B cell (primary cell): ENCODE measurements at regions not wholly inside any gene's neighbourhood (a gene's known extent, or its start where the extent isn't known, plus 50 kb on each side); places are given as distances from the start of the nearest gene placed in this dataset.

Source experiments
- ATAC-seq: fragments of 200-7000 bp; cut with Tn5 transposase; one replicate; pipeline ENCODE4 v1.10.0; 2021; ENCODE audit warnings: low read depth, mild to moderate bottlenecking, moderate number of reproducible peaks, moderate library complexity
- CTCF ChIA-PET: fragments of 350-600 bp; sonication (Branson Sonifier 250); formaldehyde crosslinking; loops from one replicate; lab custom pipeline; 2021; ENCODE audit warnings: antibody characterized with exemption, inconsistent platforms; lab: Charles Lee
- POLR2A ChIA-PET: fragments of 350-600 bp; sonication (Branson Sonifier 250); formaldehyde crosslinking; loops from one replicate; lab custom pipeline; 2021; ENCODE audit warnings: antibody characterized with exemption; lab: Charles Lee
- DNase-seq: peaks from one replicate; pipeline ENCODE4 v3.0.0; 2013
- H2AFZ ChIP-seq: 2 replicates; pipeline ENCODE4 v1.6.1; 2012; ENCODE audit warnings: mild to moderate bottlenecking, low read depth, low read length; ENCODE audit not compliant: insufficient read depth, poor library complexity, severe bottlenecking
- H3K27ac ChIP-seq, 2 donors: 1 replicate in 1 of 2; 2 replicates in 1 of 2; pipeline ENCODE4 v1.5.1; 2012 to 2013; ENCODE audit warnings: low read length in 2 of 2, mild to moderate bottlenecking in 2 of 2, moderate library complexity in 1 of 2
- H3K27me3 ChIP-seq, 4 experiments: fragments of 200-600 bp in 1 of 4; sonication (generic) in 1 of 4; replicated peaks in 1 of 4; 1 replicate in 2 of 4; 2 replicates in 2 of 4; pipeline versions ENCODE4 v1.6.1 to v1.7.0; 2013 to 2016; ENCODE audit warnings: low read length in 3 of 4, mild to moderate bottlenecking in 2 of 4, mixed read lengths in 1 of 4, moderate library complexity in 1 of 4; ENCODE audit not compliant: insufficient read depth in 4 of 4, control insufficient read depth in 3 of 4; ENCODE audit errors: control extremely low read depth in 1 of 4
- H3K36me3 ChIP-seq, 2 experiments: replicated peaks in 1 of 2; 1 replicate in 1 of 2; 2 replicates in 1 of 2; pipeline versions ENCODE4 v1.6.1 to v1.7.1; 2013; ENCODE audit warnings: low read length in 1 of 2; ENCODE audit not compliant: insufficient read depth in 2 of 2, control insufficient read depth in 1 of 2; ENCODE audit errors: control extremely low read depth in 1 of 2, extremely low read depth in 1 of 2
- H3K4me1 ChIP-seq, 2 donors: fragments of 200-600 bp in 1 of 2; sonication (generic) in 1 of 2; 1 replicate in 1 of 2; 2 replicates in 1 of 2; pipeline versions ENCODE4 v1.5.1 to v1.6.1; 2013 to 2017; ENCODE audit warnings: low read length in 2 of 2; ENCODE audit not compliant: control insufficient read depth in 2 of 2, insufficient read depth in 2 of 2
- H3K4me2 ChIP-seq: replicated peaks from 2 replicates; pipeline ENCODE3; 2012; ENCODE audit warnings: mild to moderate bottlenecking, low read depth, low read length; ENCODE audit not compliant: poor library complexity, severe bottlenecking
- H3K4me3 ChIP-seq, 5 experiments: fragments of 200-600 bp in 1 of 5; sonication (generic) in 1 of 5; 1 replicate in 3 of 5; 2 replicates in 2 of 5; pipeline versions ENCODE4 v1.5.1 to v1.7.0; 2011 to 2016; ENCODE audit warnings: low read length in 4 of 5, mild to moderate bottlenecking in 4 of 5, low read depth in 2 of 5, control low read depth in 1 of 5, moderate library complexity in 1 of 5; ENCODE audit not compliant: insufficient read depth in 1 of 5; ENCODE audit errors: control extremely low read depth in 1 of 5, extremely low read depth in 1 of 5
- H3K79me2 ChIP-seq: fragments of 200-600 bp; sonication (generic); one replicate; pipeline ENCODE4 v1.6.0; 2016; ENCODE audit warnings: low read length; ENCODE audit not compliant: control insufficient read depth, insufficient read depth
- H3K9ac ChIP-seq: fragments of 200-600 bp; sonication (generic); 2 replicates; pipeline ENCODE4 v1.6.1; 2017; ENCODE audit warnings: mild to moderate bottlenecking, low read length, moderate library complexity
- H3K9me3 ChIP-seq, 3 donors: one replicate each; pipeline versions ENCODE4 v1.6.1 to v1.7.1; 2013; ENCODE audit warnings: low read length in 2 of 3; ENCODE audit not compliant: control insufficient read depth in 2 of 3, insufficient read depth in 1 of 3; ENCODE audit errors: control extremely low read depth in 1 of 3
- H4K20me1 ChIP-seq: 2 replicates; pipeline ENCODE4 v1.6.0; 2012; ENCODE audit warnings: mild to moderate bottlenecking, low read length; ENCODE audit not compliant: insufficient read depth, control insufficient read depth, poor library complexity, severe bottlenecking
- H3K27ac Mint-ChIP-seq: one replicate; pipeline ENCODE4 v1.8.0; 2021; ENCODE audit warnings: mixed read lengths
- H3K27me3 Mint-ChIP-seq: one replicate; pipeline ENCODE4 v1.8.0; 2021; ENCODE audit warnings: mixed read lengths
- H3K4me1 Mint-ChIP-seq: one replicate; pipeline ENCODE4 v1.8.0; 2021; ENCODE audit warnings: mixed read lengths
- H3K4me3 Mint-ChIP-seq: one replicate; pipeline ENCODE4 v1.8.0; 2021; ENCODE audit warnings: mixed read lengths
- H3K9me3 Mint-ChIP-seq: one replicate; pipeline ENCODE4 v1.8.0; 2022; ENCODE audit warnings: mixed read lengths; ENCODE audit not compliant: insufficient read depth
- CTCF ChIP-seq: fragments of 200-600 bp; IDR thresholded peaks from one replicate; pipeline ENCODE4 v1.8.0; 2022; ENCODE audit warnings: antibody characterized with exemption, mild to moderate bottlenecking
- EZH2 ChIP-seq: IDR thresholded peaks from 2 replicates; pipeline ENCODE4 v1.6.1; 2012; ENCODE audit warnings: borderline replicate concordance, low read depth, mild to moderate bottlenecking, moderate library complexity, low read length; ENCODE audit not compliant: insufficient read depth, poor library complexity, severe bottlenecking
- WGBS: methylation state at CpG from one replicate; pipeline ENCODE4 v1.1.5; 2013; ENCODE audit warnings: missing lambda C conversion rate; ENCODE audit not compliant: insufficient coverage; 5-methylcytosine and 5-hydroxymethylcytosine counted together
- intact Hi-C: fragments of 100-400 bp; cut with micrococcal nuclease; formaldehyde crosslinking; loops from one replicate; pipeline ENCODE4 v1.10.0; 2022

GRCh38 chr15:94538280-94538679 lies 306.9 kb downstream of the MCTP2 start:
- Histone ChIP-seq H3K4me1 (no peaks in the 10 kb centered on the region), H2AFZ (no peak overlapping the region), H3K4me3 (no peak overlapping the region), H3K36me3 (no peaks in the 10 kb centered on the region), H3K9ac (no peak overlapping the region), H3K9me3 (no peaks in the 10 kb centered on the region), H3K27ac (no peak overlapping the region), H3K79me2 (no peaks in the 10 kb centered on the region), H4K20me1 (no peaks in the 10 kb centered on the region), H3K27me3 (peaks cover 0 to 2% (median 0%) of the 10 kb centered on the region in 4 experiments), H3K4me2 (no peak overlapping the region)
- Mint-ChIP-seq H3K9me3 (peaks cover 2% of the 10 kb centered on the region), H3K4me1 (no peaks in the 10 kb centered on the region), H3K4me3 (no peak overlapping the region), H3K27me3 (peaks cover 25% of the 10 kb centered on the region), H3K27ac (no peak overlapping the region)
- ATAC-seq (no peak), DNase-seq (no peak)
- TF ChIP-seq CTCF: no peak
- TF ChIP-seq EZH2: no peak
- POLR2A ChIA-PET: no interaction called here
- CTCF ChIA-PET: no interaction called here
- intact Hi-C loops: no loop called here
- WGBS: 0% methylated on average over 1 of the region's 1 CpG

- H3K4me1 Mint-ChIP-seq: no peaks in the 10 kb centered on the region
- ChIA-PET POLR2A (no interaction called here), CTCF (no interaction called here)
These were observed 311.0 kb downstream of the MCTP2 start for GRCh38 chr15:94542391-94542790.

More at GRCh38 chr15:94542391-94542790, 311.0 kb downstream of the MCTP2 start:
- intact Hi-C loops: no loop called here
- Mint-ChIP-seq H3K27ac (no peak overlapping the region), H3K4me3 (no peak overlapping the region), H3K9me3 (no peaks in the 10 kb centered on the region), H3K27me3 (peaks cover 21% of the 10 kb centered on the region)
- Histone ChIP-seq H3K4me2 (no peak overlapping the region), H3K27me3 (no peaks in the 10 kb centered on the region), H3K9ac (no peak overlapping the region), H3K36me3 (no peaks in the 10 kb centered on the region), H3K4me1 (no peaks in the 10 kb centered on the region), H2AFZ (no peak overlapping the region), H3K27ac (no peak overlapping the region), H3K79me2 (no peaks in the 10 kb centered on the region), H4K20me1 (no peaks in the 10 kb centered on the region), H3K9me3 (no peaks in the 10 kb centered on the region), H3K4me3 (no peak overlapping the region)
- DNase-seq (no peak), ATAC-seq (no peak)
- no CpG with 5 or more reads among the region's 1 CpG for WGBS
- TF ChIP-seq EZH2: no peak
- no peak for TF ChIP-seq CTCF
